AG10803 (cell line): ENCODE measurements at regions not wholly inside any gene's neighbourhood (a gene's known extent, or its start where the extent isn't known, plus 50 kb on each side); places are given as distances from the start of the nearest gene placed in this dataset.
A peak's percentile ranks its signal among the peaks of the same experiment; 100 is the strongest.
"Not testable (repeated sequence)": the region's sequence is repeated elsewhere in the genome, so short reads cannot be mapped to it uniquely, and the experiment has no call there.

Experiments
- DNase-seq: peaks from one replicate; pipeline ENCODE4 v3.0.0; 2010; ENCODE audit warnings: low read depth
- H3K4me3 ChIP-seq: 2 replicates; pipeline ENCODE4 v1.5.1; 2011; ENCODE audit warnings: mild to moderate bottlenecking, low read length, control low read depth
- TF ChIP-seq, protein P1 (sequence below): conservative IDR thresholded peaks from 2 replicates; pipeline ENCODE4 v1.5.1; 2011; ENCODE audit warnings: mild to moderate bottlenecking, low read length, control low read depth, inconsistent platforms

DNA sequence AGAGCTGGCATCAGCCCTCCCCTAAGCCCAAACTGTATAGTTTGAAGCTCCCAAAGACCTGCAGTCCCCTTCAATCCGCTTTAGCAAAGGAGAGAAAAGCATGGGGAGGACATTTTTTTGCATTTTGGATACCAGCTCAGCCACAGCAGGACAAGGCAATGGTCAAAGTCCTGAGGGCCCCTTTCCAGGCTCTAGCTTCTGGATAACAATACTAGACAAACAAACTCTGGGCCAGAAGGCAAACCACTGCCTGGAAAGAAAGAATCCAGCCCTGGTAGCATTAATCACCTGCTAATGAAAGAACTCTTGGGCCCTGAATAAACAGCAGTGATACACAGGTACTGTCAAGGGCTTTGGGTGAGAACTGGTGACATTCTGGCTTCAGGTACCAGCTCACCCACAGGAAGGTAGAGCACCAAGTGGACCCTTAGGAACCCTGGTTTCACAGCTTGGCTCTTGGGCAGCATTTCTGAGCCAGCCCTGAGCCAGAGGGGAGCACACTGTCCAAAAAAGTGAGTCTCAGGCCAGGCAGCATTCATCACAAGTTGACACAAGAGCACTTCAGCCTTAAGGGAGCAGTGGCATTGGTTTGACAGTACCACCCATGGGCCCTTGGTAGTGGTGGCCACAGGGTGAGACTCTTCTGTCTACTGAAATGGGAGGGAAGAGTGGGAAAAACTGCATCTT, 62.5 kb downstream of the SPIN3 start:
- no peak overlapping the region for H3K4me3 ChIP-seq
- DNase-seq: no peak
- TF ChIP-seq, protein P1, sequence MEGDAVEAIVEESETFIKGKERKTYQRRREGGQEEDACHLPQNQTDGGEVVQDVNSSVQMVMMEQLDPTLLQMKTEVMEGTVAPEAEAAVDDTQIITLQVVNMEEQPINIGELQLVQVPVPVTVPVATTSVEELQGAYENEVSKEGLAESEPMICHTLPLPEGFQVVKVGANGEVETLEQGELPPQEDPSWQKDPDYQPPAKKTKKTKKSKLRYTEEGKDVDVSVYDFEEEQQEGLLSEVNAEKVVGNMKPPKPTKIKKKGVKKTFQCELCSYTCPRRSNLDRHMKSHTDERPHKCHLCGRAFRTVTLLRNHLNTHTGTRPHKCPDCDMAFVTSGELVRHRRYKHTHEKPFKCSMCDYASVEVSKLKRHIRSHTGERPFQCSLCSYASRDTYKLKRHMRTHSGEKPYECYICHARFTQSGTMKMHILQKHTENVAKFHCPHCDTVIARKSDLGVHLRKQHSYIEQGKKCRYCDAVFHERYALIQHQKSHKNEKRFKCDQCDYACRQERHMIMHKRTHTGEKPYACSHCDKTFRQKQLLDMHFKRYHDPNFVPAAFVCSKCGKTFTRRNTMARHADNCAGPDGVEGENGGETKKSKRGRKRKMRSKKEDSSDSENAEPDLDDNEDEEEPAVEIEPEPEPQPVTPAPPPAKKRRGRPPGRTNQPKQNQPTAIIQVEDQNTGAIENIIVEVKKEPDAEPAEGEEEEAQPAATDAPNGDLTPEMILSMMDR: no peak

DNA sequence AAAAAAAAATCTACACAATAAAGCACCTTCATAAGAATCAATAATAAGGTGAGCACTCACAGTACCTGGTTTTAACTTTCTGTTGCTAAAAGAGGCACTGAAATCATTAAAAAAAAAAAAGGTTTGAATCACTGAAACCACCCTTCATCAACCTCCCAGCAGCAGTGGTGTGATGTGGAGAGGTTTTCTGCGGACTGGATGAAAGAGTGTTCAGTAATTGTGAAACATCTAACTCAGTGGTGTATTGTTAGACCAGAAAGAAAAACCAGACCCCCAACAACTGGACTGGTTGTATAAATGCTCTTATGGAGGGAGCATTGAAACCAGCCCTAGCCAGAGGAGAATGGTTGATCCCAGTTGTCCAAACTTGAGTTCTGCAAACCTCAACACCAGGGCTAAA, 63.2 kb downstream of the SPIN3 start:
- DNase-seq: no peak

DNA sequence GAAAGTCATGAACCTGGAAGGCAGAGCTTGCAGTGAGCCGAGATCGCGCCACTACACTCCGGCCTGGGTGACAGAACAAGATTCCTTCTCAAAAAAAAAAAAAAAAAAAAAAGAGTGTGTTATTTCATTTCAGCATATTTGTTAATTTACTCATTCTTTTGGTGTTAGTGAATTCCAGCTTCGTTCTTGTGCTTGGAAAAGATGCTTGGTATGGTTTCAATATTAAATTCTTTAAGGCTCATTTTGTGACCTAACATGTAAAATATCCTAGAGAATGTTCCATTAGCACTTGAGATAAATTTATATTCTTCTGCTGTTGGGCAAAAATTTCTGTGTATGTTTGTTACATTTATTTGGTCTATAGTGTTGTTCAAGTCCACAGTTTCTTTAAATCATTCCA, 66.8 kb downstream of the SPIN3 start:
- TF ChIP-seq, protein P1: no peak
- H3K4me3 ChIP-seq: no peak overlapping the region
- peak; percentile 59 for DNase-seq

More for the DNA sequence above, 63.2 kb downstream of the SPIN3 start:
- no peak overlapping the region for H3K4me3 ChIP-seq
- TF ChIP-seq, protein P1: no peak

DNA sequence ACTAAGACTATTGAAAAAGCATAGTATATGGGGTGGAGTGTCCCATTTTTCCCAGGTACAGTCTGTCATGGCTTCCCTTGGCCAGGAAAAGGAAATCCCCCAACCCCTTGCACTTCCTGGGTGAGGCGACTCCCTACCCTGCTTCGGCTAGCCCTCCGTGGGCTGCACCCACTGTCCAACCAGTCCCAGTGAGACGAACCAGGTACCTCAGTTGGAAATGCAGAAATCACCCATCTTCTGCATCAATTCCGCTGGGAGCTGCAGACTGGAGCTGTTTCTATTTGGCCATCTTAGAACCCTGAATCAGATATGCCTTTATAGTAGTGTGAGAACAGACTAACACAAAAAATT, 74.4 kb downstream of the SPIN3 start:
- DNase-seq, H3K4me3 ChIP-seq: not testable (repeated sequence)

DNA sequence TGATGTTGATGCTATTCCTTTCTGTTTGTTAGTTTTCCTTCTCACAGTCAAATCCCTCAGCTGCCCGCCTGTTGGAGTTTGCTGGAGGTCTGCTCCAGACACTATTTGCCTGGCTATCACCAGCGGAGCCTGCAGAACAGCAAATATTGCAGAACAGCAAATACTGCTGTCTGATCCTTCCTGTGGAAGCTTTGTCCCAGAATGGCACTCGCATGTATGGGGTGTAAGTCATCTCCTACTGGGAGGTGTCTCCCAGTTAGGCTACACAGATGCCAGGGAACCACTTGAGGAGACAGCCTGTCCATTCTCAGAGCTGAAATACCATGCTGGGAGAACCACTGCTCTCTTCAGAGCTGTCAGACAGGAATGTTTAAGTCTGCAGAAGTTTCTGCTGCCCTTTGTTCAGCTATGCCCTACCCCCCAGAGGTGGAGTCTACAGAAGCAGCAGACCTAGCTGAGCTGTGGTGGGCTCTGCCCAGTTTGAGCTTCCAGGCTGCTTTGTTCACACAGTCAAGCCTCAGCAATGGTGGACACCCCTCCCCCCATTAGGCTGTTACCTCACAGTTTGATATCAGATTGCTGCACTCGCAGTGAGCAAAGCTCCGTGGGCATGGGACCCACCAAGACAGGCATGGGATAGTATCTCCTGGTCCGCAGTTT, 74.9 kb downstream of the SPIN3 start:
- TF ChIP-seq, protein P1: no peak
- H3K4me3 ChIP-seq: no peak overlapping the region
- no peak for DNase-seq

DNA sequence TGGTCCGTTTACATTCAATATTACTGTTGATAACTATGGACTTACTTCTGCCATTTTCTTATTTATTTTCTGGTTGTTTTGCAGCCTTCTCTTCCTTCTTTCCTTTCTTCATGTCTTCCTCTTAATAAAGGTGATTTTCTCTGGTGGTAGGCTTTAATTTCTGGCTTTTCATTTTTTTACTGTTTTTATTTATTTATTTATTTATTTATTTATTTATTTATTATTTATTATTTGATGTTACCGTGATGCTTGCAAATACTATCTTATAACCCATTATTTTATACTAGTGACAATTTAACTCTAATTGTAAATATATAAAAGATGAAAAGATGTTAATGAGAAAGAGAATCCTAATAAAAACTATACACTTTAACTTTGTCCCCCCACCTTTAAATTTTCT, 112.8 kb downstream of the SPIN3 start:
- TF ChIP-seq, protein P1: no peak
- no peak overlapping the region for H3K4me3 ChIP-seq
- DNase-seq: no peak
